HEK293 (cell line): ENCODE measurements at regions not wholly inside any gene's neighbourhood (a gene's known extent, or its start where the extent isn't known, plus 50 kb on each side); places are given as distances from the start of the nearest gene placed in this dataset.

Experiments
- CTCF ChIA-PET: fragments of 350-600 bp; formaldehyde crosslinking; extraction: SDS; loops from one replicate; lab custom pipeline; 2021; ENCODE audit warnings: antibody characterized with exemption; lab: Yijun Ruan, JAX
- POLR2A ChIA-PET: fragments of 300-600 bp; formaldehyde crosslinking; extraction: SDS; loops from one replicate; lab custom pipeline; 2020; ENCODE audit warnings: antibody characterized with exemption, inconsistent platforms; lab: Yijun Ruan, JAX
- H3K27ac ChIP-seq: fragments of 200-500 bp; sonication (Bioruptor generic); 2 replicates; pipeline ENCODE4 v1.5.1; 2014; ENCODE audit warnings: low read depth, low read length, control low read depth, inconsistent platforms; ENCODE audit errors: extremely low read depth
- H3K36me3 ChIP-seq, 2 experiments: fragments of 200-500 bp in 1 of 2; sonication (Bioruptor generic) in 1 of 2; 1 replicate in 1 of 2; 2 replicates in 1 of 2; pipeline ENCODE4 v1.5.1; 2014 to 2017; ENCODE audit warnings: inconsistent platforms in 2 of 2, low read length in 2 of 2; ENCODE audit not compliant: control insufficient read depth in 2 of 2, insufficient read depth in 1 of 2
- H3K4me1 ChIP-seq: fragments of 200-500 bp; sonication (Bioruptor generic); 2 replicates; pipeline ENCODE4 v1.5.1; 2014; ENCODE audit warnings: mild to moderate bottlenecking, low read length, inconsistent platforms; ENCODE audit not compliant: control insufficient read depth, insufficient read depth
- H3K4me3 ChIP-seq: 2 replicates; pipeline ENCODE4 v1.5.1; 2011; ENCODE audit warnings: low read depth, mild to moderate bottlenecking, control low read depth, low read length, moderate library complexity
- H3K9me3 ChIP-seq: fragments of 200-500 bp; sonication (Bioruptor generic); 2 replicates; pipeline ENCODE4 v1.5.1; 2014; ENCODE audit warnings: low read depth, low read length, inconsistent platforms; ENCODE audit not compliant: control insufficient read depth, insufficient read depth
- BCL11A ChIP-seq: fragments of 450-650 bp; formaldehyde crosslinking; IDR thresholded peaks from 2 replicates; pipeline ENCODE4 v1.5.1; 2016; ENCODE audit warnings: low read depth, missing biosample characterization, missing genetic modification characterization
- GLI4 ChIP-seq: fragments of 450-650 bp; formaldehyde crosslinking; IDR thresholded peaks from 2 replicates; pipeline ENCODE4 v1.5.1; 2016; ENCODE audit warnings: missing biosample characterization, missing genetic modification characterization
- KLF1 ChIP-seq: fragments of 450-650 bp; formaldehyde crosslinking; IDR thresholded peaks from 2 replicates; pipeline ENCODE4 v1.5.1; 2016; ENCODE audit warnings: missing biosample characterization, missing genetic modification characterization
- KLF10 ChIP-seq: fragments of 450-650 bp; IDR thresholded peaks from 2 replicates; pipeline ENCODE4 v1.5.1; 2018; ENCODE audit warnings: missing biosample characterization, mild to moderate bottlenecking, missing genetic modification characterization
- KLF16 ChIP-seq: fragments of 450-650 bp; formaldehyde crosslinking; IDR thresholded peaks from 2 replicates; pipeline ENCODE4 v1.5.1; 2017; ENCODE audit warnings: missing biosample characterization, missing genetic modification characterization
- KLF8 ChIP-seq: fragments of 450-650 bp; formaldehyde crosslinking; IDR thresholded peaks from 2 replicates; pipeline ENCODE4 v1.5.1; 2016; ENCODE audit warnings: missing biosample characterization, missing genetic modification characterization
- KLF9 ChIP-seq: fragments of 450-650 bp; formaldehyde crosslinking; IDR thresholded peaks from 2 replicates; pipeline ENCODE4 v1.5.1; 2016; ENCODE audit warnings: missing biosample characterization, missing genetic modification characterization, low read depth
- MEIS1 ChIP-seq: sonication (generic); formaldehyde crosslinking; IDR thresholded peaks from 2 replicates; pipeline ENCODE4 v1.8.1; 2022; ENCODE audit warnings: missing genetic modification reagents, mild to moderate bottlenecking, borderline replicate concordance
- TCF7L2 ChIP-seq: IDR thresholded peaks from 2 replicates; pipeline ENCODE4 v1.6.1; 2011; ENCODE audit warnings: low read depth, mild to moderate bottlenecking, inconsistent platforms, low read length, moderate library complexity, borderline replicate concordance
- ZEB2 ChIP-seq: fragments of 450-650 bp; formaldehyde crosslinking; IDR thresholded peaks from 2 replicates; pipeline ENCODE4 v1.5.1; 2016; ENCODE audit warnings: missing biosample characterization, missing genetic modification characterization
- ZNF155 ChIP-seq: fragments of 450-650 bp; formaldehyde crosslinking; IDR thresholded peaks from 2 replicates; pipeline ENCODE4 v1.5.1; 2016; ENCODE audit warnings: missing biosample characterization, missing genetic modification characterization
- ZNF157 ChIP-seq: fragments of 450-650 bp; formaldehyde crosslinking; IDR thresholded peaks from 2 replicates; pipeline ENCODE4 v1.5.1; 2016; ENCODE audit warnings: missing biosample characterization, missing genetic modification characterization
- ZNF175 ChIP-seq: fragments of 450-650 bp; formaldehyde crosslinking; IDR thresholded peaks from 2 replicates; pipeline ENCODE4 v1.5.1; 2016; ENCODE audit warnings: missing biosample characterization, missing genetic modification characterization
- ZNF19 ChIP-seq: fragments of 450-650 bp; formaldehyde crosslinking; IDR thresholded peaks from 2 replicates; pipeline ENCODE4; 2016; ENCODE audit warnings: missing biosample characterization, missing genetic modification characterization, low read depth
- ZNF335 ChIP-seq: fragments of 450-650 bp; formaldehyde crosslinking; conservative IDR thresholded peaks from 2 replicates; pipeline ENCODE4 v1.5.1; 2016; ENCODE audit warnings: missing biosample characterization, missing genetic modification characterization
- ZNF423 ChIP-seq: fragments of 450-650 bp; formaldehyde crosslinking; IDR thresholded peaks from 2 replicates; pipeline ENCODE4 v1.5.1; 2016; ENCODE audit warnings: missing biosample characterization, missing genetic modification characterization
- ZNF596 ChIP-seq: fragments of 450-650 bp; IDR thresholded peaks from 2 replicates; pipeline ENCODE4 v1.5.0; 2018; ENCODE audit warnings: missing biosample characterization, mild to moderate bottlenecking, missing genetic modification characterization, moderate library complexity
- ZNF623 ChIP-seq: fragments of 450-650 bp; formaldehyde crosslinking; IDR thresholded peaks from 2 replicates; pipeline ENCODE4 v1.5.1; 2016; ENCODE audit warnings: missing biosample characterization, missing genetic modification characterization
- ZNF658 ChIP-seq: fragments of 450-650 bp; formaldehyde crosslinking; IDR thresholded peaks from 2 replicates; pipeline ENCODE4; 2016; ENCODE audit warnings: missing biosample characterization, missing genetic modification characterization
- ZNF660 ChIP-seq: fragments of 450-650 bp; IDR thresholded peaks from 2 replicates; pipeline ENCODE4 v1.5.1; 2018; ENCODE audit warnings: missing biosample characterization, mild to moderate bottlenecking, missing genetic modification characterization
- ZNF707 ChIP-seq: fragments of 450-650 bp; formaldehyde crosslinking; IDR thresholded peaks from 2 replicates; pipeline ENCODE4 v1.5.1; 2016; ENCODE audit warnings: missing biosample characterization, missing genetic modification characterization
- ZNF768 ChIP-seq: fragments of 450-650 bp; formaldehyde crosslinking; IDR thresholded peaks from 2 replicates; pipeline ENCODE4 v1.5.1; 2018; ENCODE audit warnings: missing biosample characterization, mild to moderate bottlenecking, missing genetic modification characterization
- TF ChIP-seq, protein P1 (sequence below): fragments of 450-650 bp; formaldehyde crosslinking; IDR thresholded peaks from 2 replicates; pipeline ENCODE4 v1.5.1; 2016; ENCODE audit warnings: missing biosample characterization, missing genetic modification characterization
- TF ChIP-seq, protein P2 (sequence below): fragments of 450-650 bp; formaldehyde crosslinking; IDR thresholded peaks from 2 replicates; pipeline ENCODE4 v1.5.1; 2016; ENCODE audit warnings: missing biosample characterization, missing genetic modification characterization
- TF ChIP-seq, protein P3 (sequence below): fragments of 450-650 bp; formaldehyde crosslinking; IDR thresholded peaks from 2 replicates; pipeline ENCODE4 v1.5.1; 2016; ENCODE audit warnings: missing biosample characterization, missing genetic modification characterization

DNA sequence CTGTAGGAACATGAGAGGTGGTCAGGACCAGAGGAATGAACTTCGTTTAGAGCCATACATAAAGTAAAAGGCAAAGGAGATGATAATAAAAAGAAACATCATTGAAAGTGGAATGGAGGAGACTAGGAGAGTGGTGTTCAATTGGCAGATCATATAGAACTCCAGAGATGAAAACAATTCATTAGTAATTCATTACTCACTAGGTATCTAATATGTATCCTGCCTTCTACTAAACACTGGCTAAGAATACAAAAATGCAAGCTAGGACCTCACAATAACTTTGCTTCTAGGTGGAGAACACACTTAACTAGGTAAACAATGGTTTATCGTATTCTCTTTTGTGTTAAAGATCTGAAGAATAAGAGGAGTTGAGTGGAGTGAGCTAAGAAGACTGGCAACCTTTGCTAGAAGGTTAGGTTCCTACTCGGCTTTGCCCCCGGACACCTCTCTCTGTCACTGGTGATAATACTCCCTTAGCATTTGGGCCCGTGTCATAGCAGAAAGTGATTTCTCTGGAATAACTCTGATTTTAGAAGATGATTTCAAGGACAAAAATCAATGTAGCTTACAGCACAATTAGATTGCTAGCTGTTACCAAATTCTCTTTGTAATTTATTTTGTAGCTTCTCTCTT lies 88.6 kb upstream of the IFNE start:
- H3K36me3 ChIP-seq, result no peaks in the 10 kb centered on the region
- CTCF ChIA-PET, result interaction anchor here (0.7 to 2.3 kb wide), 5 partner anchors 10 to 237 kb away, joined by 3 to 6 read pairs (median 3); no protein-coding TSS in a partner anchor
- TF ChIP-seq ZNF768 (no peak), KLF1 (tag by site-specific recombination) (no peak), ZNF157 (tag by site-specific recombination) (no peak), KLF8 (tag by site-specific recombination) (no peak), TCF7L2 (no peak), MEIS1 (no peak), ZNF707 (no peak), ZNF175 (tag by site-specific recombination) (no peak), ZNF660 (no peak), BCL11A (tag by site-specific recombination) (no peak), ZEB2 (tag by site-specific recombination) (no peak), KLF9 (tag by site-specific recombination) (no peak), KLF10 (tag by site-specific recombination) (no peak), ZNF19 (no peak), GLI4 (no peak), ZNF658 (no peak), ZNF155 (tag by site-specific recombination) (no peak)
- TF ChIP-seq, protein P1, sequence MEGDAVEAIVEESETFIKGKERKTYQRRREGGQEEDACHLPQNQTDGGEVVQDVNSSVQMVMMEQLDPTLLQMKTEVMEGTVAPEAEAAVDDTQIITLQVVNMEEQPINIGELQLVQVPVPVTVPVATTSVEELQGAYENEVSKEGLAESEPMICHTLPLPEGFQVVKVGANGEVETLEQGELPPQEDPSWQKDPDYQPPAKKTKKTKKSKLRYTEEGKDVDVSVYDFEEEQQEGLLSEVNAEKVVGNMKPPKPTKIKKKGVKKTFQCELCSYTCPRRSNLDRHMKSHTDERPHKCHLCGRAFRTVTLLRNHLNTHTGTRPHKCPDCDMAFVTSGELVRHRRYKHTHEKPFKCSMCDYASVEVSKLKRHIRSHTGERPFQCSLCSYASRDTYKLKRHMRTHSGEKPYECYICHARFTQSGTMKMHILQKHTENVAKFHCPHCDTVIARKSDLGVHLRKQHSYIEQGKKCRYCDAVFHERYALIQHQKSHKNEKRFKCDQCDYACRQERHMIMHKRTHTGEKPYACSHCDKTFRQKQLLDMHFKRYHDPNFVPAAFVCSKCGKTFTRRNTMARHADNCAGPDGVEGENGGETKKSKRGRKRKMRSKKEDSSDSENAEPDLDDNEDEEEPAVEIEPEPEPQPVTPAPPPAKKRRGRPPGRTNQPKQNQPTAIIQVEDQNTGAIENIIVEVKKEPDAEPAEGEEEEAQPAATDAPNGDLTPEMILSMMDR, result no peak
- TF ChIP-seq, all 188 proteins: peak for 0
- POLR2A ChIA-PET, result interaction anchor here (1.3 to 1.8 kb wide), 2 partner anchors 11 kb away, joined by 3 to 9 read pairs; no protein-coding TSS in a partner anchor
- no peak overlapping the region for H3K27ac ChIP-seq
- H3K4me1 ChIP-seq, result peaks cover 9% of the 10 kb centered on the region; the same call in 1 of the 2 replicates
- H3K9me3 ChIP-seq, result no peaks in the 10 kb centered on the region
- H3K4me3 ChIP-seq, result no peak overlapping the region

DNA sequence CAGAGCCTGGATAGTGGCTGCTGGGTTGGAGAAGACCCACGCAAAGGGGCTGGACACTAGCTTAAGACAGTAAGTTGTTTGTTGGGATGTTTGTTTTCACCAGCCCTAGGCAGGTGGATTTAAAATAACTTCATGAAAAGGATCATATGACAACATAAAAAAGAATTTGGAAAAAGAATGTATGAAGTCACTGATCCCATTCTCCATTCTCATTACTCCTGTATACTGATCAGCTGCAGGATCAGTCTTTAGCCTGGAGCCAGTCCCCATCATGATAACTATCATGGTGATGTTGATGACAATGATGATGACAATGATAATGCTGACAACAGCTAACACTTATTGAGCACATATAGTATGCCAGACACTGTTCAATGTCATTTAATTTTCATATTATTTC lies 92.1 kb upstream of the IFNE start:
- CTCF ChIA-PET, result interaction anchor here (0.6 to 2.4 kb wide), 2 partner anchors 216 to 387 kb away, joined by 3 to 7 read pairs; no protein-coding TSS in a partner anchor
- POLR2A ChIA-PET, result no interaction called here
- TF ChIP-seq ZNF623 (tag by site-specific recombination) (no peak), ZEB2 (tag by site-specific recombination) (no peak), ZNF335 (no peak), ZNF423 (tag by site-specific recombination) (no peak), ZNF596 (tag by site-specific recombination) (no peak), MEIS1 (no peak), KLF16 (no peak)
- TF ChIP-seq, protein P2, sequence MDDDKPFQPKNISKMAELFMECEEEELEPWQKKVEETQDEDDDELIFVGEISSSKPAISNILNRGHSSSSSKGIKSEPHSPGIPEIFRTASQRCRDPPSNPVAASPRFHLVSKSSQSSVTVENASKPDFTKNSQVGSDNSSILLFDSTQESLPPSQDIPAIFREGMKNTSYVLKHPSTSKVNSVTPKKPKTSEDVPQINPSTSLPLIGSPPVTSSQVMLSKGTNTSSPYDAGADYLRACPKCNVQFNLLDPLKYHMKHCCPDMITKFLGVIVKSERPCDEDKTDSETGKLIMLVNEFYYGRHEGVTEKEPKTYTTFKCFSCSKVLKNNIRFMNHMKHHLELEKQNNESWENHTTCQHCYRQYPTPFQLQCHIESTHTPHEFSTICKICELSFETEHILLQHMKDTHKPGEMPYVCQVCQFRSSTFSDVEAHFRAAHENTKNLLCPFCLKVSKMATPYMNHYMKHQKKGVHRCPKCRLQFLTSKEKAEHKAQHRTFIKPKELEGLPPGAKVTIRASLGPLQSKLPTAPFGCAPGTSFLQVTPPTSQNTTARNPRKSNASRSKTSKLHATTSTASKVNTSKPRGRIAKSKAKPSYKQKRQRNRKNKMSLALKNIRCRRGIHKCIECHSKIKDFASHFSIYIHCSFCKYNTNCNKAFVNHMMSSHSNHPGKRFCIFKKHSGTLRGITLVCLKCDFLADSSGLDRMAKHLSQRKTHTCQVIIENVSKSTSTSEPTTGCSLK (tag by site-specific recombination), result no peak
- TF ChIP-seq, protein P3, sequence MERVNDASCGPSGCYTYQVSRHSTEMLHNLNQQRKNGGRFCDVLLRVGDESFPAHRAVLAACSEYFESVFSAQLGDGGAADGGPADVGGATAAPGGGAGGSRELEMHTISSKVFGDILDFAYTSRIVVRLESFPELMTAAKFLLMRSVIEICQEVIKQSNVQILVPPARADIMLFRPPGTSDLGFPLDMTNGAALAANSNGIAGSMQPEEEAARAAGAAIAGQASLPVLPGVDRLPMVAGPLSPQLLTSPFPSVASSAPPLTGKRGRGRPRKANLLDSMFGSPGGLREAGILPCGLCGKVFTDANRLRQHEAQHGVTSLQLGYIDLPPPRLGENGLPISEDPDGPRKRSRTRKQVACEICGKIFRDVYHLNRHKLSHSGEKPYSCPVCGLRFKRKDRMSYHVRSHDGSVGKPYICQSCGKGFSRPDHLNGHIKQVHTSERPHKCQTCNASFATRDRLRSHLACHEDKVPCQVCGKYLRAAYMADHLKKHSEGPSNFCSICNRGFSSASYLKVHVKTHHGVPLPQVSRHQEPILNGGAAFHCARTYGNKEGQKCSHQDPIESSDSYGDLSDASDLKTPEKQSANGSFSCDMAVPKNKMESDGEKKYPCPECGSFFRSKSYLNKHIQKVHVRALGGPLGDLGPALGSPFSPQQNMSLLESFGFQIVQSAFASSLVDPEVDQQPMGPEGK (tag by site-specific recombination), result no peak
- H3K4me3 ChIP-seq, result no peak overlapping the region
- H3K27ac ChIP-seq, result no peak overlapping the region
- peaks cover 12% of the 10 kb centered on the region for H3K4me1 ChIP-seq
- H3K9me3 ChIP-seq, result no peaks in the 10 kb centered on the region
- H3K36me3 ChIP-seq, result no peaks in the 10 kb centered on the region
